ENCODE measurements at regions not wholly inside any gene's neighbourhood (a gene's known extent, or its start where the extent isn't known, plus 50 kb on each side); places are given as distances from the start of the nearest gene placed in this dataset.

DNA sequence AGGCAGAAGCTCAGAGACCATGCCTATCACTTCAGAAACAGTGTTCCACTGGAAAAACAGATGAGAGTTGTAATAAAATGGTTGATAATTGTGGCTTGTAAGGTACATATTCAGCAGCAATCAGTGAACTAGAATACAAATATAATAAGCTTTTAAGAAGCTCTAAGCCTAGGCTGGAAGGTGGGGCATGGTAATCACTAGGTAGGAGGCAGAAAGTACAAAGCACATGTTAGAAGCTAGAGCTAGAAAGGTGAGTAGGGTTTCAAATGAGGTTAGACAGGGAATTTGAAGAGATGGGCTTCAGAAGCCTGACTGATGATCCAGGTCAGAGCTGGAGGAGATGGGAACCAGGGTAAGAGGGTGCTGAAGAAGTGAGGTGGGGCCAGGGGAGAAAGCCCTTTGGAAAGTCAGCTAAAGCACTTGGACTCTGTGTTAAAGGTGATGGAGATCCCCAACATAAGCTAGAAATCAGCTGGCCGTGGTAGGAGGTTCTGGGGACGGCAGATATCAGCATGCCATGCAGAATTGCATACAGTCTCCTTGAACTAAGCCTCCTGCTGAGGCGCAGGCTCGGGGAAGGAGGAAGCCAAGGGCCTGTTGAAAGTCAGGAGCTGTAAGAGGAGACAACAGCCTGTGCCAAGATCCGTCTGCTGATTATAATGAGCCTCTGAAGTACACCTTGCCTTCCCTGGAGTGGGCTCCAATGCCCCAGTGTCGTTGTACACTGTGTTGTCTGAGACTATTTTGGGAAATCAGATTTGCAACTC, 659.4 kb downstream of the BCL11B start:
- TF ChIP-seq YY1 (IDR thresholded peaks at IDR 0.05; ENCODE audit: insufficient read depth, insufficient read length), result no peak
- TF ChIP-seq ZNF274 (IDR thresholded peaks at IDR 0.05; ENCODE audit: low read depth, low read length), result no peak
- TF ChIP-seq SUZ12 (IDR thresholded peaks at IDR 0.05; ENCODE audit: extremely low read depth, insufficient read depth, insufficient read length), result no peak
